ENCODE measurements at regions not wholly inside any gene's neighbourhood (a gene's known extent, or its start where the extent isn't known, plus 50 kb on each side); places are given as distances from the start of the nearest gene placed in this dataset.

DNA sequence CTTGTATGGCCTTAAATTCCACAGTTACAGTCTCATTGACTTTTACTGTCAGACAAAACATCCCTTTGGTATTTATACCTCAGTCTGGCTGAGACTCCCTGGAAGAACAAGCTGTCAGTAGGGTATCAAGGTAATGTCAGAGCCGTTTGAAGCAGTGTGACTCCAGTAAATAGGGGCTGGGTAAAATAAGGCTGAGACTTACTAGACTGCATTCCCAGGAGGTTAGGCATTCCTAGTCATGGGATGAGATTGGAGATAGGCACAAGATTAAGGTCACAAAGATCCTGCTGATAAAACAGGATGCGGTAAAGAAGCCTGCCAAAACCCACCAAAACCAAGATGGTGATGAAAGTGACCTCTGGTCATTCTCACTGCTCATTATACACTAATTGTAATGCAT lies 219.5 kb upstream of the SKOR2 start:
- DNase-seq: no peak
- no peak for ATAC-seq

DNA sequence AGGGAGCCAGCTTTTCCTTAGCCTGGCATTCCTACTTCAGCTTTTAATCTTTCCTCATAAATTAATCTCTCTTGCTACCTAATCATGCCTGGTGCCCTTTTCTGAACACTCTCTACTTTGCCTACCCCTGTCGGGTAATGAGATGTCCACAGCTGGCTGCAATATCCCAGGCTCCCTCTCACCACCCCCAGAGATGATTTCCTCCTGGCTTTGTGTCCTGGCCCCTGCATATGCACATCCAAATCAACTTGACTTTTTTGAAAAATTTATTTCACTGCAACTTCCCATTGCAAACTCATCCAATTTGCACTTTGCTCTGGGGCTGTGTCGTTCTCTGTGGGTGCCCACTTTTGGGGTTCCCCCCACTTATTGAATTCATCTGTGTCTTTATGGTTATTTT lies 218.1 kb upstream of the SKOR2 start:
- DNase-seq (no peak), ATAC-seq (no peak)

DNA sequence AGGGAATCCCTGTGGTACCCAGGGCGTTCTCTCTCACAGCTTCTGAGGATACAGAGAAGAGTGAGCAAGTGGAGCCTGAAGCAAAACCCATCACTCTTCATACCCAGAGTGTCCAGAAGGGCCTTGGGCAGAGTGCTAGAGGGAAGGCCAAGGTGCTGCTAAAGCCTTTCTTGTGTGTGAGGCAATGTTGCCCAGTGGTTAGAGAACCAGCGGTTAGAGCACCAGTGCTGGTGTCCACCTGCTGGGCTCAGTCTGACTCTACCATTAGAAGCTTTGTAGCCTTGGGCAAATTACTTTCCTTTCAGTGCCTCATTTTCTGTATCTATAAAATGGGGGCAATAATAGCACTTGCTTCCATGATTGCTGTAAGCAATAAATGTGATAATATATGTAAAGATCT lies 210.5 kb upstream of the SKOR2 start:
- ATAC-seq (no peak), DNase-seq (no peak)

DNA sequence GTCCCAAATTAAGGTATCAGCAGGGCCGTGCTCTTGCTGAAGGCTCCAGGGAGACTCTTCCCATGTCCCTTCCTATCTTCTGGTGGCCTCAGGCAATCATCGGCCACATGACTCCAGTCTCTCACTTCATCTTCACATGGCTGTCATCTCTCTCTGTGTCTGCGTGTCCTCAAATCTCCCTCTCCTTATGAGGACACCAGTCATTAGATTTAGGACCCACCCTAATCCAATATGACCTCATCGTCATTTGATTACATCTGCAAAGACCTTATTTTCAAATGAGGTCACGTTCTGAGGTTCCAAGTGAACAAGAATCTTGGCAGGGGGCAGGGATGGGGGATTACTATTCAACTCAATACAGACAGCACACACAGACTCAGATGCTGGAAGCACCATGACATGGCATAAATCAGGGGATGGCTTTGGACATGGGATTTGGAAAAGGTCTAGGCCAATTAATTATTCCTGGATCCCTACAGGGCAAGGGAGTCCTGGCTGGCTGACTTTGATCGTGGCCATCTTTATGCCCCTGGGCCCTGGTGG lies 210.0 kb upstream of the SKOR2 start:
- ATAC-seq: no peak
- no peak for DNase-seq

DNA sequence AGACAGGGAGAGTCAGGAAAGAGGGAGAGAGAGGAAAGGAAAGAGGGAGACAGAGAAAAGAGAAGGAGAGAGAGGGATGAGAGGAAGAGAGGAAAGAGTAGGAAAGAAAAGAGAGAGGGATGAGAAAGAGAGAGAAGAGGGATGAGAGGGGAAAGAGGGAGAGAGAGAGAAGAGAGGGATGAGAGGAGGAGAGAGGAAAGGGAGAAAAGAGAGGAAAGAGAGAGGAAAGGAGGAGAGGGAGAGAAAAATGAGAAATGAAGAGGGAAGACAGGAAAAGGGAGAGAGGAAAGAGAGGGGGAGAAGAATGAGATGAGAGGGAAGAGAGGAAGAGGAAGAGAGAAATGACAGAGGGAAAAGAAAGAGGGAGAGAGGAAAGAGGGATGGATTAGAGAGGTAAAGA lies 207.0 kb upstream of the SKOR2 start:
- ATAC-seq: no peak
- no peak for DNase-seq

DNA sequence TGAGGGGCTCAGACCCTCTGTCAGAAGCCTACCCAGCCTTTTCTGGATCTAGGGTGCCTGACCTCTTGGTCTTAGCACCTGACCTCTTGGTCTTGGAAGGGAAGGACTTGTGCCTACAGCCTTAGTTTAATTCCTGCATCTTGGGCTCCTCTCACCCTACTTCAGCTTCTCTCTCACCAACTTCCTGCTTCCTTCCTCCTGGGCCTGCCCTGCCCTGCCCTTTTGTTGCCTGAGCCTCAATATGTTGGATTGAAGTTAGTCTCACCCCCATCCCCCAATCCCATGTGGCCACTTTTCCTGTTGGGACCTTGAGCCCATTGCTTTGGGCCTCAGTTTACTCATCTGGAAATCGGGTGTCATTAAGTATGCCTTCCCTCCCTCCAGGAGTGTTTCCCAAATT lies 206.2 kb upstream of the SKOR2 start:
- DNase-seq: no peak
- ATAC-seq: no peak

DNA sequence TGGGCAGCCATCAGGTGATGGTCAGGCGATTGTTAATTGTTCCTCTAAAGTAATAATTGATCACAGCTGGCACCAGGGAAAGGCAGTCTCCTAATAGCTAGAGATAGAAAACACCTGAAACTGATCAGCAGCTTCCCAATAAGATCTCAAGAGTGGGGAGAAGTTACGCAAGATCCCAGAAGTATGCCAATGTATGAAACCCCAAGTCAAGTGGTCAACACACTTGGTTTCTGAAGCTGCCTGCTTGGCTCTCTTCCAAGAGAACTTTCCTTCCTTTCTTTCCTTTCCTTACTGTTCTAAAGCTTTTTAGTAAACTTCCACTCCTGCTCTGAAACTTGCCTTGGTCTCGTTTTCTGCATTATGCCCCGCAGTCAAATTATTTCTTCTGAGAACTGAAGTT lies 201.6 kb upstream of the SKOR2 start:
- ATAC-seq: no peak
- DNase-seq: no peak

DNA sequence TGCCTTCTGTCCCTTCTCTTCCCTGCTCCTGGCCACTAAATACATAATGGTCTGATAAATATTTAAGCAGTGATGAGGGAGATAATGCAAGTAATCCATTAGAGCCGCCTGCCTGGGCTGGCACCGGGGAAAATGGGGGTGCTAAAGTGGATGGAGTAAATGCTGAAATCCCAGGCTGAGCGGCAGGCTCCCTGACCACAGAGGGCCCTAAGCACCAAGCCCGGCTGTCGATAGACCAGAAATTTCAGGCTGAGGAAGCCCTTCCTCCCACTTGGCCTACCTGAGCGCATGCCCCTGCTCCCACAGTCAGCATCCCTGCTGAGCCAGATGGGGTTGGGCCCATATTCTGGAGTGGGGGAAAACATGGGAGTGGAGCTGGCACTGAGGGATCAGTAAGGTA lies 197.5 kb upstream of the SKOR2 start:
- ATAC-seq (no peak), DNase-seq (no peak)

DNA sequence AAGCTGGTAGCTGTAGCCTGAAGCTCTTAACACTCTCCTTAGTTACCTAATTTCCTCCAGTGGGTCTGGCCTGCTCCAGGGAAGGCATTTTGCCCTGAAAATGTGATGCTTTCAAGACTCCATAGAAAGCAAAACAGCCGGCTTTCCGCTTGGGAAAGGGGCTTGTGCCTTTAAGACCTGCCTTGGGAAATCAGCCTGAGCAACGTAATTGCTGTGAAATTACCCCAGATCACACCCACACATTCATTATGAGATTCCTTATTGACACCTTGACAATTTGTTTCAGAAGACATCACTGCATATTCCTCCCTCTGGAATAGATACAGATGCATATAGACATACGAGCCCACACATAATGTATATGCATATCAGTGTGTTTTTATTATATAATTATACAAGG lies 190.5 kb upstream of the SKOR2 start:
- DNase-seq (no peak), ATAC-seq (no peak)

DNA sequence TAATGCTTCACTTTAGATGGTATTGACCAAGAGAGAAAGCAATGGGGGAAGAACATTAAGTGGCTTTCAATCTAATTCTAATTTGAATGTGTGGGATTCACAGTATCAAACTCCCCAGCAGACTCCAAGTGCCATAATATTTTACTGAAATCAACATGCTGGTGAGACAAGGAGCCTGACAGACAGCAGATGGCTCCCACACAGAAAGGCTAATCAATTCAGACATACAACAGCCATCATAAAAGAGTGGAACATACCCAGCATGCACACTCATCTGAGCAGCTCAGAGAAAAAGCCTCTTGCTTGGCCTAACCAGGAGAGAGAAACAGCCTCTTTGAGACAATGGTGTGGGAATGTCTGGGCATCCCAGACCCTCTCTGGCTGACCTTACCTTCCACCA lies 186.5 kb upstream of the SKOR2 start:
- DNase-seq (no peak), ATAC-seq (no peak)

DNA sequence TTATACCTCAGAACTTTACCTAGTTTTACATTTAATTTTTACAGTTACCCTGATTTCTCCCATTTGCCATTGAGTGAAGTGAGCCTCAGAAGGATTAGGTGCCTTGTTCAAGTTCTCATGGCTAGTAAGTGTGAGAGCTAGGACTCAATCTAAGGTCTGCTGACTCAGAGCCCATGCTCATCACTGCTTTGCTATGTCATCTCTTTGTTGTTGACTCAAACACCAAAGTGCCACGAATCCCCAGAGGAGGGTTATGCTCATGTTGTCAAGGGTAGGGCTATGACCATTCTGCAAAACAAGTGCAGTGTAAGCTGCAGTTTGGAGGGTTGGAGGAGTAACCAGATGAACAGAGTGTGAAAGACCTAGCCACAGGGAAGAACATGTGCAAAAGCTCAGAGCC lies 185.4 kb upstream of the SKOR2 start:
- ATAC-seq (no peak), DNase-seq (no peak)

DNA sequence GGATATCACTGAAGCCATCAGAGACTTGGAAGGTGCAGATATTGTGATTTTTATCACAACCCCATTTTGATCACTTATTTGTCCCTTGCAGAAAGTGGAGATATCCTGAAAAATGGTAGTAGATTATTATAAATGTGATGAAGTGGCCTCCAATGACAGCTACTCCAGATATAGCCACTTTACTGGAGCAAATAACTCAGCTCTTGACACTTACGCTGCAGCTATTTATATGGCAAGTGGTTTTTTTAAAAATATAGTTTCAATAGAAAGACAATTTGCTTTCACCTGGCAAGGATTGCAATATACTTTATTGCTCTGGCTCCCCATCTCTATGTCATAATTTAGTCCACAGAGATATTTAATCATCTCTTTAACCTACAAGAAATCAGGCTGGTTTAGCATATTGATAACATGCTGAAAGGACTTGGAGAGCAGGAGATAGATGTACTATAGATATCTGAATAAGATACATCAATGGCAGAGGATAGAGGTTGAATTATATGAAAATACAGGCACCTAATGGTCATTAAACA lies 182.8 kb upstream of the SKOR2 start:
- no peak for ATAC-seq

DNA sequence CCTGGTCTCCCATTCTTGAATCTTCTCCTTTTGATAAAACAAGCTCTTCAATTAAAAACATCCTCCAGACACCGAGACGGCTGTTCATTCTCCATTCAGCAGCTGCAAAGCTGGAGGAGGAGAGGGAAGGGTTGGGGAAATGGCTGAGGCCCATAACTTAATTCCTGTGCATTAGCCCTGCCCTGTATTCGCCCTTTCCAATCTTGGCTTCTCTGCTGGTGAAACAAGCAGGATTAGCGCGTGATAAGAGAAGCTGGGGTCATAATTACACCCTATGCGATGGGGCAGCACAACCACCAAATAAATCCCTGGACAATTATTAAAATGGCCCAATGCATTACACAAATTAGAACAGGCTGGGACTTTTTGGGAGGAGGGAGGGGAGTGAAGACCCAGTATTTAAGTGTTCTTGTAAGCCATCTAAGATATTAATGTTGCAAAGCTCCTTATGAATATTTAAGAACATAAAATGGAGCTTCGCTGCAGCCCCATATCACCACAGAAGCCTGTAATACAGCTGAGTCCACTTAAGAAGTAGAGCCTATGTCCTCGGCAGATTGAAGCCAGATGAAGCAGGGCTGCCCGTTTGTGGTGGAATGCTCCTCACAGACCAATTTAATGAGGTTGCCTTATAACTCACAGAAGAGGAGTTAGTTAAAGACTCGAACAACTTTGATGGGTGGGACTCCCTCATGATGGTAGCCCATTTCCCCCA lies 176.6 kb upstream of the SKOR2 start:
- DNase-seq (no peak), ATAC-seq (no peak)

More for the DNA sequence above, 182.8 kb upstream of the SKOR2 start:
- DNase-seq: no peak

DNA sequence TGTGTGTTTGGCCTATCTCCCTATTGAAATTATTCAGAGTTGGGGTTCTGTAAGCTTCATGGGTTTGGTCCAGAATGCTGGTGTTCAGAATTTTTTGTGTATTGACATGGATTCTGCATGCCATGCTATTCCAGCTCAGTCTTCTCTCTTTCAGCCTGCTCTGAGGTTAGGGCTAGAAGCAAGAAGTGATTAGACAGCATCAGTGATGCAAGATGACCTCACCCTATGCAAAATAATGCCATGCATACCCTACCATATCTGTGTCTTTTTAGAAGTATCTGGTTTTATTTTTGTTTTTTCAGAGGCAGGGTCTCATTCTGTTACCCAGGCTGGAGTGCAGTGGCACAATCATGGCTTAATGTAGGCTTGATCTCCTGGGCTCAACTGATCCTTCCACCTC lies 175.6 kb upstream of the SKOR2 start:
- ATAC-seq (no peak), DNase-seq (no peak)

DNA sequence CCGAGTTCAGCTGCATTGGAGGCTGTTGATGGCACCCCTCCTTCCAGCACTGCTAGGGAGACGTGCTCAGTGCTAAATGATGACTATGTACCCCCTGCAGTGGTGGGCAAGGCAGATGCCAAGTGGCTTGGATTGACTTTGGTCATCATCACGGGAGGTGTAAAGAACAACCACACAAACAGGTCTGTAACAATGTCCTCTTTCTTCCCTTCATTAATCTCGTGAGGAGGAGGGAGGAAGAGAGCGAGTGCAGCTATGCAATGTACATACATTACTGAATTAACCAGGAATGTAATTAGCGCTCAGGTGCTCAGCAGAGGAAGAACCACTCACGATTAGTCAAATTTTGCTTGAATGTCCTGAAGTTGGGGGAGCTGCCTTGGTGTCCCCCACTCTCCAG lies 173.9 kb upstream of the SKOR2 start:
- ATAC-seq (no peak), DNase-seq (no peak)

DNA sequence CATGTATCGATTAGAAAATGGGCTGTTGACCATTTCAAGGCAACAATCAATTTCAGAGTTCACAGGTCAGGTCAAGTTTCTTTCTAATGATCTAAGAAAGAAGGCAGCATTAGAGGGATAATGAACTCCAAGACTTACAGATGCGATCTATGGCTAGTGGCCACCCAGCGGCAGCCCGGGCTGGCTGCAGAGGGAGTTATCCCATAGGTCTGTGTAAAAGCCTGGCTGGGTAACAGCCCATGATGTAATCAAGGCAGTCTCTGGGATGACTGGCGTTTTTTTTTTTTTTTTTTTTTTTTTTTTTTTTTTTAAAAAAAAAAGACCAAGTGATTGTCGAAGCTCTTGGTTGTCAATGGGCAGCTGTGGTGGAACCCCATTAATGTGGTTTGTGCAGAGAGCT lies 171.1 kb upstream of the SKOR2 start:
- DNase-seq (no peak), ATAC-seq (no peak)

DNA sequence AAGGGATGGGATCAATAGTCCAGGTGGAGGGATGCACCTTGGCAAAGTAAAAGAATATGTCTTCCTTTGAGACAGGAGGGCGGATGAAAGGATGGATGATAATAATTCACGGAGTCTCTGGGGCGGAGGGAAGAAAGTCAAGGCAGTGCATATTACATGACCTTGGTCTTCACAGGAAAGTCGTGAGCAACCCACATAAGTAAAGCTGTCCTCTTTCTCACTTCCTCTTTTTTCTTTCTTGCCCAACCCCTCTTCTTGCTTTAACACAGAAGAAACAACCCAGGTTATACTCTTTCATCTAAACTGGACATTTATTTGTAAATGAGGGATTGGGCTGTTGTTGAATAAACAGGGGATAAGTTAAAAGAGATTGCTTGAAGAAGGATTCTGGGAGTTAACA lies 168.7 kb upstream of the SKOR2 start:
- ATAC-seq (no peak), DNase-seq (no peak)

DNA sequence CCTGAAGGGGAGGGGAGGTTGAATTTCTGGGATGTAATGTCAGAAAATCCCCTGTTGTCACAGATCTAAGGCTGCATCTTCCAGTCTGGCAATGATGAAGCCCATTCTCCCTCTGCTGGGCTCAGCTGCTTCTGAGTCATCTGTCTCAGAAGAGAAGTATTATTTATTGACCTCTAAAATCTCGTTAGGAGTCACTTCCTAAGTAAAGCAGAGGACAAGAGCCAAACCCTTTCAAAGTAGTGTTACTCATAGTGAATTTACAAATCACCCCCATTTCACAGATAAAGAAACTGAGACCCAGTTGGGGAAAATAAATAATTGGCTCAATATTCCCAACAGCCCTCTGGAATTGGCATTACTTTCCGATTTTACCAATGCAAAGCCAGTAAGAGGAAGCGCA lies 167.3 kb upstream of the SKOR2 start:
- no peak for DNase-seq
- ATAC-seq: no peak

DNA sequence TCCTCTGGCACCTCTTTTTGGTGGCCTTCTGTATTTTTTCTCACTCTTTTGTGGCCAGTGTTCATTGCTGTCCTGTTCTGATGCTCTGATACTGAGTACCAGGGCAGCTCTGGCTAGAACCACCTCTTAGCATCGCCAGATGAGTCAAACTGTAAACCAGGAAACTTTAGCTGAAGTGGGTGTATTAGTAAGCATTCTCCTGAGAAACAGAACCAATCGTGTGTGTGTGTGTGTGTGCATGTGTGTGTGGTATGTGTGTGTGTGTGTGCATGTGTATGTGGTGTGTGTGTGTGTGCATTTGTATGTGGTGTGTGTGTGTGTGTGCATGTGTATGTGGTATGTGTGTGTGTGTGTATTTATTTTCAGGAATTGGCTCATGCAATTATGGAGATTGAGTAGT lies 166.3 kb upstream of the SKOR2 start:
- DNase-seq (no peak), ATAC-seq (no peak)

DNA sequence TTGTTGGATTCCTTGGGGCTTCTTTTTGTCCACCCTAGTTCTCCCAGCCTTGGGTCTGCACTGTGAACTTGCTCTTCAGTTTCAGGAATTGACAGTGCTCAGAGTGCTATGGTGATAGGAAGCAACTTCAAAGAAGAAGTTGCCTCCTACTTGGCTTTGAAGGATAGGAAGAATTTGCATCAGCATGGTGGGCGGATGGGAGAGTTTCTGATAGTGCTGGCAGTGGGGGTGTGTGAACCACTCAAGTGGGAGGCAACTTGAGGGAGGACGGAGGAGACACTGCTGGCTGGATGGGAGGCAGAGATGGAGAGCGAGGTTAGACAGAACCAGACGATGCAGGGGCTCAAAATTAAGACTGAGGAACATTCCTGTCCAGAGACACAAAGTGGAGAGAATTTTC lies 164.4 kb upstream of the SKOR2 start:
- ATAC-seq (no peak), DNase-seq (no peak)

DNA sequence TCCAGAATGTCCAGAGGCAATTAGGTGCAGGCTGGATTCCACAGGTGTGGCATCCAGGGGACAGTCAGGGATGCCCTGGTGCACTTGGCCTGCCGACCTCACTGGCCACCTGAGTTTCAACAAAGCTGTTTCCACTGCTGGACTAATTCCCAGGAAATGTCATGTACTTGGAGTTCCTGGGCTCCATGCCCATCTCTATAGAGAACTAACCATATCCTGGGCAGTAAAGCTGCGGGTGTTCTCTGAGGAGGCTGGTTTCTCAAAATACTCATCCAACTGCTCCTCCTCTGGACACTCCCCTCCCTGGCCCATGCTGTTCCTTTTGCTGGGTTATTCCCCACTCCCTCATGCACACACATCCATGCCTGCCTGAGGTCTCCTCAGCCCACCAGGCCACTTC lies 161.9 kb upstream of the SKOR2 start:
- no peak for ATAC-seq
- no peak for DNase-seq

DNA sequence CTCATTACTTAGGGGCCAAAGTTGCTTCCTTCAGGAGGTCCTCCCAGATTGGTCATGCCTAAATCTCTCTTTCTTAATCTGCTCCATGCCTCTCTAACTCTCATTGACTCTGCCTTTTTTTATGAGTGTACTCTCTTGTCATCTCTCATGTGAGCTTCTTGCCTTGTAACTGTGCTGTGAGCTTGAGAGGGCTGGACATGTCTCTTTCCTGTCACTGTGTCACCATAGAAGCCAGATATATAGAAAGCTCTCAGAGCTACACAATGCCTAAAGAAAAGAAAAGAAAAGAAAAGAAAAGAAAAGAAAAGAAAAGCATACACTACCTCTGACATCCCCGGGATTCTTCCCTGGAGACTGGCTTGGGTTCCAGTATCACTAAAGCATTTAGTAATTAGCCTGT lies 161.5 kb upstream of the SKOR2 start:
- no peak for ATAC-seq
- DNase-seq: no peak

DNA sequence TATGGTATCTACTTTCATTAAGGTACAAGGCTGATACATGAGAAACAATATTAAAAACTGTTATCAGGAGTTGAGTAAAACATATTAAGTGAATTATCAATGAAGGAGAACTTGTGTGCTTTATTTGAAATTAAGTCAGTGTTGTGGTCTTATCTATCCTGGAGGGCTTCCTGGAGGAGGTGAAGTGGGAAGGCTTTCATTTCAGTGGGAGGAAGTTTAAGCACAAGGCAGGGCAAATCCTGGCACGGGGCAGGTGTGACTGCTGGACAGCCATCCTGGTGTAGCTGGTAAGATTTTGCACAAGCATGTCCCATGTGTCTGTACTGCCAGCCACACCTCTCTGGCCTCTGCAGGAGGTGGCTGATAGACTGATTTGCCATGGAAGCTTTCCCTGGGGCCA lies 159.7 kb upstream of the SKOR2 start:
- no peak for DNase-seq
- no peak for ATAC-seq

DNA sequence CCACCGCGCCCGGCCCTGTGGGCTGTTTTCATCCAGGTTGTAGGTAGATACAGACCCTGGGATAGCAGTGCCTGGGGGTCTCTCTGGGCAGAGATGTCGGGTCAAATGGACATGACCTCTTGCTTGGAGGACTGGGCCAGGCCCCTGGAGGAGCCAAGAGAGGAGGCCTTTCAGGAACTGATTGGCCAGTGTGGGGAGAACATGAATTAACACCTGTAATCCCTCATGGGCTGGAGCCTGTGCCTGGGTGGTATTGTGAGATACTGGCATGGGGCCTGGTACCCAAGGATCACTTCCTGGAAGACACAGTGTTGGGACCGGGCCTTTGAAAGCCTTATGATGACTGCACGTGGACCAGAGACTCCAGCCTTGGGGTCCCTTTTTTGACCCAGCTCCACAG lies 158.7 kb upstream of the SKOR2 start:
- ATAC-seq (no peak), DNase-seq (no peak)

DNA sequence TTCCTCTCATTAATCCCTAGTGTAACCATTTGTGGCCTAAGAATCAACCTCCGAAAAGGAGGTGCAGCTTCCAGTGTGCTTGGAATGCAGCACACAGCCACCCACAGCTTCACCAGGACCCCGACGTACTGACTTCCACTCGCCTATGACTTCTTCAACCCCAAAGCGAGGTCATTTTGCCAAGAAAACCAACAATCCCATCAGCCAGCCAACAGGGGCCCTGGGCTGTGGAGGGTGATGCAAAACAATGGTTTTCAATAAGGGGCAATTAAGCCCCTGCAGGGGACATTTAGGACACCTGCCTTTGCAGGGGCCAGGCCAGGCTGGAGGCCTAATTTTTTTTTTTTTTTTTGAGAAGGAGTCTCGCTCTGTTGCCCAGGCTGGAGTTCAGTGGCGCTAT lies 158.1 kb upstream of the SKOR2 start:
- no peak for ATAC-seq
- DNase-seq: no peak

Data from stimulated activated naive CD8-positive, alpha-beta T cell treated with anti-CD3 and anti-CD28 coated beads, Interleukin-15, Interleukin-2, amounts not matched to agents 100 U/mL and 50 U/mL, for 24 hours (primary cell).